Right renal pelvis (tissue), 4 donors: ENCODE measurements at regions not wholly inside any gene's neighbourhood (a gene's known extent, or its start where the extent isn't known, plus 50 kb on each side); places are given as distances from the start of the nearest gene placed in this dataset.

ENCODE experiments used
- DNase-seq, 4 donors: peaks; one replicate each; pipeline ENCODE4 v3.0.0-alpha.2; 2013; ENCODE audit warnings: low read depth in 4 of 4, low spot score in 3 of 4, missing footprints in 1 of 4

GRCh38 chr16:85350973-85351372, 238.7 kb upstream of the CIBAR2 start:
- DNase-seq = no peak

- DNase-seq = no peak
Observed at GRCh38 chr16:85353013-85353412, 240.7 kb upstream of the CIBAR2 start.

- no peak for DNase-seq
Observed at GRCh38 chr16:85353839-85354685, 241.8 kb upstream of the CIBAR2 start.

- DNase-seq = peak in 2 of 4 donors; percentile 70 to 72
Observed at GRCh38 chr16:85354686-85355514, 242.6 kb upstream of the CIBAR2 start.

GRCh38 chr16:85355515-85355837, 243.2 kb upstream of the CIBAR2 start:
- no peak for DNase-seq

- DNase-seq = no peak
Observed at GRCh38 chr16:85356157-85356556, 243.9 kb upstream of the CIBAR2 start.

- no peak for DNase-seq
Observed at GRCh38 chr16:85357323-85357722, 245.1 kb upstream of the CIBAR2 start.

- DNase-seq = no peak
Observed at GRCh38 chr16:85357924-85358505, 245.7 kb upstream of the CIBAR2 start.

GRCh38 chr16:85358704-85359146, 246.5 kb upstream of the CIBAR2 start:
- DNase-seq = no peak

GRCh38 chr16:85359147-85359822, 247.0 kb upstream of the CIBAR2 start:
- DNase-seq = no peak

GRCh38 chr16:85360323-85361277, 248.3 kb upstream of the CIBAR2 start:
- DNase-seq = no peak

GRCh38 chr16:85361441-85362118, 249.3 kb upstream of the CIBAR2 start:
- no peak for DNase-seq

GRCh38 chr16:85362443-85362842, 250.2 kb upstream of the CIBAR2 start:
- no peak for DNase-seq

- DNase-seq = no peak
Observed at GRCh38 chr16:85363427-85363826, 249.7 kb upstream of the GSE1 start.

- DNase-seq = no peak
Observed at GRCh38 chr16:85363881-85364280, 249.2 kb upstream of the GSE1 start.

- no peak for DNase-seq
Observed at GRCh38 chr16:85364323-85365040, 248.6 kb upstream of the GSE1 start.

GRCh38 chr16:85365120-85365519, 248.0 kb upstream of the GSE1 start:
- no peak for DNase-seq

GRCh38 chr16:85366031-85366763, 246.9 kb upstream of the GSE1 start:
- DNase-seq = no peak
